GM19397 (cell line): ENCODE measurements at regions not wholly inside any gene's neighbourhood (a gene's known extent, or its start where the extent isn't known, plus 50 kb on each side); places are given as distances from the start of the nearest gene placed in this dataset.

ENCODE experiments used
- ATAC-seq: cut with Tn5 transposase; IDR thresholded peaks from one replicate; pipeline ENCODE4 v1.9.1; 2021; ENCODE audit warnings: mild to moderate bottlenecking, moderate library complexity; ENCODE audit not compliant: unreplicated experiment

DNA sequence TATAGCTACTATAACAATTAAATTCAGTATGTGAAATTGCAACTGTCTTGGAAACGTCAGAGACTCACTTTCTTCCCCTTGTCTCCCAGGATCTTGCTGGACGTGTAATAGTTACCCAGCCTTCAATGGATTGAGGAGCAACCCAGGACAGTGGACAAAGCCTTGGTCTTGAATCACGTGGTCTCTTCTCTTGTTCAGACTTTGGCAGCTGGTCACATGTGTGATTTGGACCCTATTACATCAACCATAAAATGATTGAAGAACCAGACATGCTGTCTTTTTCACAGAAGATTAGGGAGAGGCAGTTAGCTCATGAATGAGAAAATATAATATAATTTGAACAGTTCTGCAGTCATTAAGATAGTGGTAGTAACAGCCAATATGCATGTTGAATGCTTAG, 1085.5 kb upstream of the RBFOX1 start:
- ATAC-seq, result no peak

DNA sequence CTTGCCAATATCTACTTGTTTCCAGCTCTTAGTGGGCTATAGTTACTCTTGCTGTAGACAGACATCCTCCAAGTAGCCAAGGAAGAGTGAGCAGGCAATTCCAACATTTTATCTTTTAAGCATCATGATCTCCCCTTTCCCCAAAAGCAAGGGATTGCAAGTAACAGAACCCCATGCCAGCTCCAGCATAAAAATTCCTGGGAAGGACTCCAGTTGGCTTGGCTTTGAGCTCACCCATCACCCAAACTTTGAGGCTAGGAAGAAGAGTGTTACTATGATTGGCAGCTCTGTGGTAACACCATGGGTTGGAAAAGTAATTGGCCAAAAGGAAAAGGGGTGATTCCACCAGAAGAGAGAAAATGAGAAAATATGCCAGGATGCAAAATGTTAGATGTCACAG, 1086.4 kb upstream of the RBFOX1 start:
- ATAC-seq, result no peak

- no peak for ATAC-seq
Observed at GRCh38 chr16:6232056-6232455, 1100.6 kb upstream of the RBFOX1 start.

DNA sequence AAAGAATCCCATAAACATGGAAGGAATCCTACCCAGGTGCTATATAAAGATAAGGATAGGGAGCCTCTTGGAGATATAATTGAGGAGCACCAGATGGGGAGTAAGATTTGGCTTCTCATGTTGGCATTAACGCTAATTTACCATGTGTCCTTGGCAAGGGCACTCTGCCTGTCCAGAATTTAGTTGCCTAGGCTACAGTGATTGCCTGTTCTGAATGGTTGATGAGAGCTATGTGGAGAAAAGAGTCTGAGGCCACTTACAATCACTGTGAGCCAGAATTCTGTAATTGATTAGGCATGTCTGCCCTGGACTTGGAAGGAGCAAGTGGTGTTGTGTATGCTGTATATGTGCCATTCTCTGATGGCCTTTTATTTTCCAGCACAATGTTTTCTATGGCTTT, 1101.2 kb upstream of the RBFOX1 start:
- ATAC-seq, result no peak

GRCh38 chr16:6229186-6229585, 1103.5 kb upstream of the RBFOX1 start:
- no peak for ATAC-seq

GRCh38 chr16:6218855-6219254, 1113.8 kb upstream of the RBFOX1 start:
- ATAC-seq, result no peak

DNA sequence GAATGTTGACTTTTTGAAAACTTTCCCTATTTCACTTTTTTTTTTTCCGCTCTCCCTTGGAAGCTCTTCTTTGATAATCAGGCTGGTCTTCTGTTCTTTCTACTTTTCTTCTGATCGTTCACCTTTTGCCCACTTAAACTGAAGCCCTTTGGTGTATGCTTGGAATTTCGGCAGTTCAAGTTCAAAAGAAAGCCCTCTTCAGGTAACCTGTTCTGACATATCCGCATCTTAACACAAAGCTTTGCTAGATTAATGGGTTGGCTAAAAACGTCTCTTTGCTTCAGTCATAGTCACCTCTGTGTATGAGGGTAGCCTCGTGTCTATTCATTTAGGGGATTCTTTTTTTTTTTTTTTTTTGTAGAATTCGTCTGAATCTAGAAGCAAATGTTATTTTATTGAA, 1115.8 kb upstream of the RBFOX1 start:
- ATAC-seq, result no peak

GRCh38 chr16:6211644-6212043, 1114.0 kb upstream of the EEF2KMT start:
- ATAC-seq, result no peak

- no peak for ATAC-seq
Observed at GRCh38 chr16:6209355-6209930, 1111.8 kb upstream of the EEF2KMT start.

DNA sequence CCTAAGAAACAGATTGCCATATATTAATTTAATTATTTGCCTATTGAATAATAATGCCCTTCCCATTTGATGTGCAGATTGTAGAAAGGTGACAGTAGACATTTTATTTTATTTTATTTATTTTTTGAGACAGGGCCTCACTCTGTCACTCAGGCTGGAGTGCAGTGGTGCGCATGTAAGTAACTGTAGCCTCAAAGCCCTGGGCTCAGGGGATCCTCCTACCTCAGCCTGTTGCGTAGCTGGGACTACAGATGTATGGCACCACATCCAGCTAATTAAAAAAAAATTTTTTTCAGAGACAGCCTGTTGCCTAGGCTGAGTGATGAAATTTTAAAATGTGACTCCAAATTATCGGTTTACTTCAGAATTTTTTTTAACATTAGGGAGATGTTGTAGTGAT, 1110.0 kb upstream of the EEF2KMT start:
- no peak for ATAC-seq

- no peak for ATAC-seq
Observed at GRCh38 chr16:6207124-6207523, 1109.5 kb upstream of the EEF2KMT start.

- no peak for ATAC-seq
Observed at GRCh38 chr16:6206080-6206479, 1108.5 kb upstream of the EEF2KMT start.

DNA sequence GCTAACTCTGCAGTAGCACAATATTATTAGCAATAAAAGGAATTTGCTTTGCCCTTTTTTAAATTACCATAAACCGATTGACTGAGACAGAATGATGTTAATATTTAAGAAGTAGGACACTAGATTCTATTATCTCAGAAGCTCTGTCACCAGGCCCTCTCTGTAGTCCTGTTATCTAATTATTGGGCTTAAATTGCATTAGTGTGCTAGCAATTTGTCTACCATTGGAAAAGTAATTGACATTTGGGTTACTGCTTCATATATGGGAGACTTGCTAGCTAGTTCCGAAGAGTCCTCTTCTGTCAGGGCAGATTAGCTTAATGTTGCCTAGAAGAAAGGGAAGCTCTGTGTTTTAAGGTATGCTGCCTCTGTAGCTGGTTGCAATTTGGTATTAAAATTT, 1107.3 kb upstream of the EEF2KMT start:
- no peak for ATAC-seq

- no peak for ATAC-seq
Observed at GRCh38 chr16:6200861-6201260, 1103.3 kb upstream of the EEF2KMT start.

GRCh38 chr16:6200271-6200670, 1102.7 kb upstream of the EEF2KMT start:
- no peak for ATAC-seq

DNA sequence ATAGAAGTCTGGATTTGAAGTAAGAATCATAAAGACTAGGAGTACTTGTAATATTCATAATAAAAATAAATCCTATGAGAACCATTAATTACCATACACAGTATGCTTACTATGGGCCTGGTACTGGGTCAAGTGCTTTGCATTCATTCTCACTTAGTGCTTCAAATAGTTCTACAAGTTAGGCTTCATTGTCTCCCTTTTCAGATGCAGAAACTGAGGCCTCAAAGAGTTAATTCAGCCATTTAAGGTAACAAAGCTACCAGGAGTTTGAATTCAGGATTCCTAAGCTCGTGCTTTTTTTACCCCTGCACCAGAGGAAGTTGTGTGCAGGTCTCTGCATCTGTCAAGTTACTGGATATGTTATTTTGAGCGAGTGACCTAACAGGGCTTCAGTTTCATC, 1098.4 kb upstream of the EEF2KMT start:
- ATAC-seq, result no peak

DNA sequence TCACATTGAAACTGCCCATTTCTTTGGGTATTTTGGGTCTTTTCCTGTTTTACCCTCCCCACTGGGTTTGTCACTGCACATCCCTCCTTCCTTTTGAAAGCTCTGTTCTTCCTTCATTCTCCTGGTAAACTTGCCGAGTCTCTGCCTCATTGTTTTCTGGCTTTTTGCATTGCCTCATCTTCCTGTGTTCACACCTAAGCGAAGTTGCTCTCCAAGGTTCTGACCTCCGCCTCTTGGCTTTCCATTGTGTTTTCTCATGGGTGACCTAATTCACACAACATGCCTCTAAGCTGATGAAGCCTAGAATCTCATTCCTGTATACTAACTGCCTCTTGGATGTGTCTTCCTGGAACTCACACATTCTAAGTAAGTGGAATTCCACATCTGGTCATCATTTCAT, 1096.1 kb upstream of the EEF2KMT start:
- no peak for ATAC-seq

DNA sequence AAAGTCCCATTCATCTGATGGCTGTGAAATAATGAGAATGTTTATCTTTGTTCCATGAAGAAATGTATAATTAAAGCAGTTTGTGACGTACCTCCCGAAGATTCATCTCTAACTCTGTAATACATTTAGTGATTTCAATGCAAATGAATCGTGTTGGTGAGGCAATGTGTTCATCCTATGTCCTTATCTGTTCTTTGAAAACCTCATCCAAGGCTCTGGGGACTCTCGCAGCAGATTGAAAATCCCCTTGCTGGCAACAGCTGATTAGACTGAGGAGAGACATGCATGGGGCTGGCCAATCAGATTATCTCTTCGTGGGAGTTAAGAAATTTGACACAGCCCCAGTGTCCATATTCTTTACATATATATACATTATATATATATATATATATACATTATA, 1095.4 kb upstream of the EEF2KMT start:
- no peak for ATAC-seq

GRCh38 chr16:6192532-6192931, 1094.9 kb upstream of the EEF2KMT start:
- ATAC-seq, result no peak

DNA sequence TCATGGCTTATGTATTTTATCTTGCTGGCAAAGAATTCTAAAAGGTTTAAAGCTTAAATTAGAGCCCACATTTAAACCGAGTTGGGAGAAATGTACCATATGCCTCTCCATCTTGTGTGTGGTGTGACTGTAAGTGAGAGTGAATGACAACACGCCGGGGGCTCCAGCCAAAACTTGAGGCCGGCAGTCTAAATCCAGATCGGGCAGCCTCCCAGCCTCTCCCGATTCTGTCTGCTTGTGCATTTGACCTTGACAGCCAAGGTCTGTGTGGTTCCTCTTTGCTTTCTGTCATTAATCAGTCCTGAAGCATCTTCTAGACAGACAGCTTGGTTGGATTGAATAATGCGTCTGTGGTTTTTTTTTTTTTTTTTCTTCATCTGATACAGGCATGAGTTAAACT, 1093.2 kb upstream of the EEF2KMT start:
- ATAC-seq, result no peak

DNA sequence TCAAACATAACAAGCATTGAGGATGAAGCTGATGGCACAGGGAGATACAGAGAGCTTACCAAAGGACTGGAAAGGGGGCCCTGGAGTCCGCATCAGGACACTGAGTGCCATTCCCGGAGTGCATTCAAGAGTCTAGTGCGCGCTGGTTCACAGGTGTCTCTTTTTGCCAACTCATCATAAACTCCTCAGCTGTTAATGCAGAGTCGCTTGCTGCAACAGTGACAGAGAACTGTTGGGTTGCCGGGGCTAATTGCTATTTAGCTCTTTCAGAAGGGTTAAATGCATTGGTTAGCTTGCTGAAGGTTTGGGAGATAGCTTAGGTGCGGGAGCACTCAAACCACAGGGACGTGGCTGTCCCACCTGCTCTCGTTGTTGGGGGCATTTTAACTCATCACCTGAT, 1091.6 kb upstream of the EEF2KMT start:
- ATAC-seq, result no peak

DNA sequence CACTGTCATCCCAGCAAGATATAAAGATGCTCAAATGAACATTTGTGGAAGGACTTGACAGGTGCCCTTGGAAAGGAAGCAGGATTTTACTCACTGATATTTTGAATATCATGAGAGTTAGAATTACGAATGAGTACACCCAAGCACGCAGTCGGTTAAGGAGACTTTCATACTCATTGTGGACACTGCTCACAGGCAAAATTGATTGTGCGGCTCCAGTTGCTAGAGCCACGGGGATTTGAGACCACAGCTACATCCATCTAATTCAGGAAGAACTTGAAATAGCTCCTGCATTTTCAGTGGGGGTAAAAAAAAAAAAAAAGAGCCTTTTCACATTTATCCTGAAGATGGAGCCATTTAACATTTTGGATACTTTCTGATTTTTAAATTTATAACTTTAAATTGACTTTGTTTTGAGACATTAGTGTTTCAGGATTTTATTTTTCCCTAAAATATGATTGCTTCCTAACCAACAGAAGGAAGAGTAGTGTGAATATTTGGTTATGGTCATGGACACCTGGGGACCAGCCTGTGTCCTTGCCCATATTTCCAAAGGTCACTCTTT, 1080.1 kb upstream of the EEF2KMT start:
- ATAC-seq, result no peak

DNA sequence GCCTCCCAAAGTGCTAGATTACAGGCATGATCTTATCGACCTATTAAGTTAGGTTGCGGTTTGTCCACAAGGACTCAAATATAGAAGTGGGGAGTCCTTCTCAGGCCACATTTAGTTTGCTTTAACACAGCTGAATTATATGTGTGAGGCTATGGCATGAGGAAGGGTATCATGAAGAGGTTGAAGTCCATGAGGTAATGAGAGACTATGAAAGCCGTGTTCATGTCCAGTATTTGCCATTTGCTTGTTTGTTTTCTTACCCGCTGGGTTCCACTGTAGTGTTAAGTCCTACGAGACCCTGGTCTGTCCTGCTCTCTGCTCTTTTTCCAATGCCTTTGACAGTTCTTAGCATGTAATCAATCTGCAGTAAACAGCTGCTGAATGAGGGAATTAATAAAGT, 1072.4 kb upstream of the EEF2KMT start:
- no peak for ATAC-seq
